ENCODE measurements at regions not wholly inside any gene's neighbourhood (a gene's known extent, or its start where the extent isn't known, plus 50 kb on each side); places are given as distances from the start of the nearest gene placed in this dataset.

DNA sequence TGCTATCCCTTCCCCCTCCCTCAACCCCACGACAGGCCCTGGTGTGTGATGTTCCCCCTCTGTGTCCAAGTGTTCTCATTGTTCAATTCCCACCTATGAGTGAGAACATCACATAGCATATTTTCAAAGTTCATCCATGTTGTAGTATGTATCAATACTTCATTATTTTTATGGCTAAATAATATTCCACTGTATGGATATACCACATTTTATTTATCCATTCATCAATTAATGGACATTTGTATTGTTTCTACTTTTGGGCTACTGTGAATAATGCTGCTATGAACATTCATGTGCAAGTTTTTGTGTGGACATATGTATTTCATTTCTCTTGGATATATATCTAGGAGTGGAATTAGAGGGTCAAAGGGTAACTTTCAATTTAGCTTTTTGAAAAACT, 58.7 kb upstream of the ARMC2 start:
- TF ChIP-seq CTCF (IDR thresholded peaks at IDR 0.05) = no peak
- no peak for TF ChIP-seq POLR2A (IDR thresholded peaks at IDR 0.05)

All from lower leg skin (tissue), 3 donors.